CD14-positive monocyte (primary cell): ENCODE measurements at regions not wholly inside any gene's neighbourhood (a gene's known extent, or its start where the extent isn't known, plus 50 kb on each side); places are given as distances from the start of the nearest gene placed in this dataset.

Source experiments
- DNase-seq, 3 donors: peaks; one replicate each; pipeline ENCODE4 v3.0.0-alpha.2; 2011 to 2022
- H2AFZ ChIP-seq: 2 replicates; pipeline ENCODE4 v1.6.0; 2012; ENCODE audit warnings: mild to moderate bottlenecking, low read depth, low read length, inconsistent platforms; ENCODE audit not compliant: insufficient read depth, poor library complexity, severe bottlenecking
- H3K27ac ChIP-seq, 2 donors: 1 replicate in 1 of 2; 2 replicates in 1 of 2; pipeline ENCODE4 v1.5.1; 2012 to 2013; ENCODE audit warnings: low read length in 2 of 2, control low read depth in 1 of 2, inconsistent platforms in 1 of 2, low read depth in 1 of 2, mild to moderate bottlenecking in 1 of 2
- H3K27me3 ChIP-seq, 2 donors: one replicate each; pipeline versions ENCODE4 v1.6.0 to v1.6.1; 2011 to 2013; ENCODE audit warnings: low read length in 2 of 2; ENCODE audit not compliant: control insufficient read depth in 2 of 2, insufficient read depth in 2 of 2
- H3K36me3 ChIP-seq, 2 donors: replicated peaks in 1 of 2; 1 replicate in 1 of 2; 2 replicates in 1 of 2; pipeline versions ENCODE4 v1.5.1 to v1.6.1; 2012 to 2013; ENCODE audit warnings: low read length in 2 of 2, control low read depth in 1 of 2, inconsistent platforms in 1 of 2, mild to moderate bottlenecking in 1 of 2; ENCODE audit not compliant: insufficient read depth in 2 of 2, control insufficient read depth in 1 of 2
- H3K4me1 ChIP-seq, 2 donors: 1 replicate in 1 of 2; 2 replicates in 1 of 2; pipeline versions ENCODE4 v1.5.1 to v1.6.1; 2012 to 2013; ENCODE audit warnings: low read length in 2 of 2, control low read depth in 1 of 2, inconsistent platforms in 1 of 2, mild to moderate bottlenecking in 1 of 2, moderate library complexity in 1 of 2; ENCODE audit not compliant: insufficient read depth in 2 of 2, control insufficient read depth in 1 of 2
- H3K4me2 ChIP-seq: replicated peaks from 2 replicates; pipeline ENCODE3; 2012; ENCODE audit warnings: low read length, moderate library complexity, mild to moderate bottlenecking; ENCODE audit not compliant: poor library complexity, severe bottlenecking; ENCODE audit errors: extremely low read depth
- H3K4me3 ChIP-seq, 3 experiments: fragments of 200-600 bp in 1 of 3; sonication (generic) in 1 of 3; replicated peaks in 1 of 3; 1 replicate in 2 of 3; 2 replicates in 1 of 3; pipeline ENCODE4 v1.5.1; 2011 to 2013; ENCODE audit warnings: low read length in 3 of 3, mild to moderate bottlenecking in 3 of 3, control low read depth in 2 of 3, low read depth in 2 of 3, inconsistent platforms in 1 of 3, moderate library complexity in 1 of 3
- H3K79me2 ChIP-seq: 2 replicates; pipeline ENCODE4 v1.6.0; 2012; ENCODE audit warnings: mild to moderate bottlenecking, control low read depth, inconsistent platforms, low read length, moderate library complexity; ENCODE audit not compliant: insufficient read depth
- H3K9ac ChIP-seq: 2 replicates; pipeline ENCODE4 v1.6.0; 2017; ENCODE audit warnings: low read length, mild to moderate bottlenecking; ENCODE audit not compliant: insufficient read depth, poor library complexity, severe bottlenecking
- H3K9me3 ChIP-seq, 2 donors: replicated peaks in 1 of 2; 1 replicate in 1 of 2; 2 replicates in 1 of 2; pipeline versions ENCODE4 v1.5.1 to v1.6.1; 2012 to 2013; ENCODE audit warnings: low read length in 2 of 2, control low read depth in 1 of 2; ENCODE audit not compliant: control insufficient read depth in 1 of 2, insufficient read depth in 1 of 2
- H4K20me1 ChIP-seq: 2 replicates; pipeline ENCODE4 v1.6.0; 2012; ENCODE audit warnings: mild to moderate bottlenecking, low read length, control low read depth, moderate library complexity; ENCODE audit not compliant: insufficient read depth
- H3K27ac Mint-ChIP-seq, 7 donors: one replicate each; pipeline ENCODE4 v1.8.0; 2020; ENCODE audit warnings: mild to moderate bottlenecking in 7 of 7, mixed read lengths in 7 of 7, moderate library complexity in 6 of 7, inconsistent platforms in 2 of 7
- H3K27me3 Mint-ChIP-seq, 3 donors: one replicate each; pipeline ENCODE4 v1.8.0; 2021 to 2022; ENCODE audit warnings: low read depth in 3 of 3, mild to moderate bottlenecking in 3 of 3, mixed read lengths in 3 of 3, moderate library complexity in 3 of 3, inconsistent platforms in 1 of 3
- H3K36me3 Mint-ChIP-seq, 2 donors: one replicate each; pipeline ENCODE4 v1.8.0; 2020; ENCODE audit warnings: mixed read lengths in 2 of 2, inconsistent platforms in 1 of 2, mild to moderate bottlenecking in 1 of 2
- H3K4me1 Mint-ChIP-seq: one replicate; pipeline ENCODE4 v1.8.0; 2020; ENCODE audit warnings: mild to moderate bottlenecking, mixed read lengths
- H3K4me3 Mint-ChIP-seq, 2 donors: one replicate each; pipeline ENCODE4 v1.8.0; 2020; ENCODE audit warnings: mild to moderate bottlenecking in 2 of 2, mixed read lengths in 2 of 2, moderate library complexity in 1 of 2
- H3K9me3 Mint-ChIP-seq, 7 donors: one replicate each; pipeline ENCODE4 v1.8.0; 2020 to 2022; ENCODE audit warnings: mixed read lengths in 7 of 7, mild to moderate bottlenecking in 6 of 7, moderate library complexity in 6 of 7, inconsistent platforms in 2 of 7
- WGBS: methylation state at CpG from one replicate; pipeline ENCODE4 v1.1.5; 2013; ENCODE audit warnings: missing lambda C conversion rate; ENCODE audit not compliant: insufficient coverage; 5-methylcytosine and 5-hydroxymethylcytosine counted together
- intact Hi-C, 2 donors: fragments of 100-400 bp; cut with micrococcal nuclease; formaldehyde crosslinking; loops; one replicate each; pipeline versions ENCODE4 v1.15.0 to v1.15.1; 2023
- TF ChIP-seq, protein P1 (sequence below): fragments of 200-600 bp; IDR thresholded peaks from one replicate; pipeline ENCODE4 v1.8.0; 2022; ENCODE audit warnings: antibody characterized with exemption, mild to moderate bottlenecking

DNA sequence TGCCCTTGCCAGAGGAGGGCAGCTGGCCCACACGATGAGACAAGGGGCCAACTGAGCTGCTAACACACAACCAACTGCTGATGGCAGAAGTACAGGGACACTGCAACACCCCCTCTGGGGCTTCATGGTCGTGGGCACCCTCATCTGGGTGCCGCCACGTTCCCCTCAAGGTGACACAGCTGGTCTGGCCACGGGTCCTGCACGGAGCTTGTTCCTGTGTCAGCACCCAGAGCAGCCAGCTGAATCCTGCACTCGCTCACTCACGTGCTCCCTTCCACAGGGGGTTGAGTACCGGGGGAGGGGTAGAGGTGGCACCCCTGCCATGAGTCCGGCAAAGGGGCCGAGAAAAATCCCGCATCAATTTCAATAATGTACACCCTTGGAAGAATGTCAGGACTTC is 1319.1 kb downstream of the REEP3 start:
- no peak overlapping the region for H3K4me3 ChIP-seq
- no peak overlapping the region for H3K27ac Mint-ChIP-seq
- intact Hi-C loops: no loop called here
- 89% methylated on average over 6 of the region's 12 CpGs for WGBS
- H3K9me3 ChIP-seq: peaks cover 8 to 10% of the 10 kb centered on the region in 2 donors
- no peak overlapping the region for H3K9ac ChIP-seq
- H3K4me1 Mint-ChIP-seq: no peaks in the 10 kb centered on the region
- peaks cover 0 to 10% (median 4%) of the 10 kb centered on the region in 7 donors for H3K9me3 Mint-ChIP-seq
- H3K79me2 ChIP-seq: no peaks in the 10 kb centered on the region
- TF ChIP-seq, protein P1, sequence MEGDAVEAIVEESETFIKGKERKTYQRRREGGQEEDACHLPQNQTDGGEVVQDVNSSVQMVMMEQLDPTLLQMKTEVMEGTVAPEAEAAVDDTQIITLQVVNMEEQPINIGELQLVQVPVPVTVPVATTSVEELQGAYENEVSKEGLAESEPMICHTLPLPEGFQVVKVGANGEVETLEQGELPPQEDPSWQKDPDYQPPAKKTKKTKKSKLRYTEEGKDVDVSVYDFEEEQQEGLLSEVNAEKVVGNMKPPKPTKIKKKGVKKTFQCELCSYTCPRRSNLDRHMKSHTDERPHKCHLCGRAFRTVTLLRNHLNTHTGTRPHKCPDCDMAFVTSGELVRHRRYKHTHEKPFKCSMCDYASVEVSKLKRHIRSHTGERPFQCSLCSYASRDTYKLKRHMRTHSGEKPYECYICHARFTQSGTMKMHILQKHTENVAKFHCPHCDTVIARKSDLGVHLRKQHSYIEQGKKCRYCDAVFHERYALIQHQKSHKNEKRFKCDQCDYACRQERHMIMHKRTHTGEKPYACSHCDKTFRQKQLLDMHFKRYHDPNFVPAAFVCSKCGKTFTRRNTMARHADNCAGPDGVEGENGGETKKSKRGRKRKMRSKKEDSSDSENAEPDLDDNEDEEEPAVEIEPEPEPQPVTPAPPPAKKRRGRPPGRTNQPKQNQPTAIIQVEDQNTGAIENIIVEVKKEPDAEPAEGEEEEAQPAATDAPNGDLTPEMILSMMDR: no peak
- H3K4me1 ChIP-seq: no peaks in the 10 kb centered on the region
- no peak overlapping the region for H3K4me3 Mint-ChIP-seq
- H3K36me3 ChIP-seq: no peaks in the 10 kb centered on the region
- DNase-seq: peak in 1 of 3 donors; percentile 3
- H2AFZ ChIP-seq: no peak overlapping the region
- no peaks in the 10 kb centered on the region for H3K27me3 Mint-ChIP-seq
- H3K27me3 ChIP-seq: no peaks in the 10 kb centered on the region
- no peaks in the 10 kb centered on the region for H4K20me1 ChIP-seq
- H3K27ac ChIP-seq: no peak overlapping the region
- H3K36me3 Mint-ChIP-seq: no peaks in the 10 kb centered on the region
- H3K4me2 ChIP-seq: no peak overlapping the region

- no peaks in the 10 kb centered on the region for H3K4me1 Mint-ChIP-seq
- no peak for DNase-seq
- Histone ChIP-seq H3K9me3 (no peaks in the 10 kb centered on the region), H3K27me3 (no peaks in the 10 kb centered on the region), H3K27ac (no peak overlapping the region), H2AFZ (no peak overlapping the region), H3K79me2 (no peaks in the 10 kb centered on the region), H4K20me1 (no peaks in the 10 kb centered on the region), H3K4me1 (no peaks in the 10 kb centered on the region), H3K4me3 (no peak overlapping the region), H3K36me3 (no peaks in the 10 kb centered on the region), H3K4me2 (no peak overlapping the region), H3K9ac (no peak overlapping the region)
- H3K27me3 Mint-ChIP-seq: no peaks in the 10 kb centered on the region
- H3K9me3 Mint-ChIP-seq: no peaks in the 10 kb centered on the region
- TF ChIP-seq, protein P1: no peak
- H3K36me3 Mint-ChIP-seq: no peaks in the 10 kb centered on the region
- WGBS: no CpG with 5 or more reads among the region's 2 CpGs
- intact Hi-C loops: no loop called here
- H3K27ac Mint-ChIP-seq: no peak overlapping the region
- no peak overlapping the region for H3K4me3 Mint-ChIP-seq
Observed at GRCh38 chr10:64846700-64847099, 1325.5 kb downstream of the REEP3 start.
